ENCODE measurements at regions not wholly inside any gene's neighbourhood (a gene's known extent, or its start where the extent isn't known, plus 50 kb on each side); places are given as distances from the start of the nearest gene placed in this dataset.

- Histone ChIP-seq H3K4me3 (ENCODE audit: low read depth in 1 of 2, low read length in 2 of 2) (no peak overlapping the region), H3K27me3 (ENCODE audit: insufficient read depth, low read length, poor library complexity) (peaks cover 9% of the 10 kb centered on the region), H3K36me3 (ENCODE audit: insufficient read depth, low read length) (no peaks in the 10 kb centered on the region), H2AFZ (ENCODE audit: low read depth, low read length) (no peak overlapping the region), H3K79me2 (ENCODE audit: insufficient read depth, low read length) (no peaks in the 10 kb centered on the region), H3K4me1 (ENCODE audit: insufficient read depth, low read length) (no peaks in the 10 kb centered on the region), H4K20me1 (ENCODE audit: insufficient read depth, low read length) (no peaks in the 10 kb centered on the region), H3K9ac (ENCODE audit: low read depth, low read length) (no peak overlapping the region), H3K27ac (ENCODE audit: low read length) (no peak overlapping the region), H3K9me3 (ENCODE audit: insufficient read depth, low read length, severe bottlenecking) (no peaks in the 10 kb centered on the region), H3K4me2 (ENCODE audit: insufficient read depth, low read length) (no peak overlapping the region)
- no peak for ATAC-seq (ENCODE audit: insufficient read depth, low read depth)
- TF ChIP-seq CTCF (IDR thresholded peaks at IDR 0.05; ENCODE audit: borderline replicate concordance, extremely low read depth, low read length, poor library complexity, severe bottlenecking) (no peak), EZH2 (IDR thresholded peaks at IDR 0.05; ENCODE audit: borderline replicate concordance, low read depth, low read length, severe bottlenecking) (no peak)
- no peak for DNase-seq
These were observed 274.2 kb upstream of the ERCC4 start for GRCh38 chr16:13645601-13646245.

- no peaks in the 10 kb centered on the region for H4K20me1 ChIP-seq (ENCODE audit: insufficient read depth, low read length)
- H3K4me3 ChIP-seq (ENCODE audit: low read depth in 1 of 2, low read length in 2 of 2): no peak overlapping the region
- H3K4me1 ChIP-seq (ENCODE audit: insufficient read depth, low read length): no peaks in the 10 kb centered on the region
- no peak for TF ChIP-seq CTCF (IDR thresholded peaks at IDR 0.05; ENCODE audit: borderline replicate concordance, extremely low read depth, low read length, poor library complexity, severe bottlenecking)
- TF ChIP-seq EZH2 (IDR thresholded peaks at IDR 0.05; ENCODE audit: borderline replicate concordance, low read depth, low read length, severe bottlenecking): no peak
- no peaks in the 10 kb centered on the region for H3K79me2 ChIP-seq (ENCODE audit: insufficient read depth, low read length)
- no peaks in the 10 kb centered on the region for H3K36me3 ChIP-seq (ENCODE audit: insufficient read depth, low read length)
- H3K27me3 ChIP-seq (ENCODE audit: insufficient read depth, low read length, poor library complexity): no peaks in the 10 kb centered on the region
- H3K4me2 ChIP-seq (ENCODE audit: insufficient read depth, low read length): no peak overlapping the region
- no peak overlapping the region for H2AFZ ChIP-seq (ENCODE audit: low read depth, low read length)
- ATAC-seq (ENCODE audit: insufficient read depth, low read depth) (no peak), DNase-seq (no peak)
- no peak overlapping the region for H3K27ac ChIP-seq (ENCODE audit: low read length)
- no peaks in the 10 kb centered on the region for H3K9me3 ChIP-seq (ENCODE audit: insufficient read depth, low read length, severe bottlenecking)
- no peak overlapping the region for H3K9ac ChIP-seq (ENCODE audit: low read depth, low read length)
These were observed 259.1 kb upstream of the ERCC4 start for GRCh38 chr16:13660807-13661206.

- ATAC-seq (ENCODE audit: insufficient read depth, low read depth): no peak
- H3K79me2 ChIP-seq (ENCODE audit: insufficient read depth, low read length): no peaks in the 10 kb centered on the region
- no peak for TF ChIP-seq EZH2 (IDR thresholded peaks at IDR 0.05; ENCODE audit: borderline replicate concordance, low read depth, low read length, severe bottlenecking)
- TF ChIP-seq CTCF (IDR thresholded peaks at IDR 0.05; ENCODE audit: borderline replicate concordance, extremely low read depth, low read length, poor library complexity, severe bottlenecking): no peak
These were observed 254.1 kb upstream of the ERCC4 start for GRCh38 chr16:13665876-13666275.

More at GRCh38 chr16:13665876-13666275, 254.1 kb upstream of the ERCC4 start:
- H3K4me1 ChIP-seq (ENCODE audit: insufficient read depth, low read length): no peaks in the 10 kb centered on the region
- H3K9me3 ChIP-seq (ENCODE audit: insufficient read depth, low read length, severe bottlenecking): no peaks in the 10 kb centered on the region
- H3K27me3 ChIP-seq (ENCODE audit: insufficient read depth, low read length, poor library complexity): no peaks in the 10 kb centered on the region
- no peak overlapping the region for H2AFZ ChIP-seq (ENCODE audit: low read depth, low read length)
- no peak overlapping the region for H3K4me3 ChIP-seq (ENCODE audit: low read depth in 1 of 2, low read length in 2 of 2)
- H3K27ac ChIP-seq (ENCODE audit: low read length): no peak overlapping the region
- H3K36me3 ChIP-seq (ENCODE audit: insufficient read depth, low read length): no peaks in the 10 kb centered on the region
- H3K9ac ChIP-seq (ENCODE audit: low read depth, low read length): no peak overlapping the region
- DNase-seq: no peak
- no peak overlapping the region for H3K4me2 ChIP-seq (ENCODE audit: insufficient read depth, low read length)
- H4K20me1 ChIP-seq (ENCODE audit: insufficient read depth, low read length): no peaks in the 10 kb centered on the region
